Medulla oblongata (tissue), 1 donor: ENCODE measurements at regions not wholly inside any gene's neighbourhood (a gene's known extent, or its start where the extent isn't known, plus 50 kb on each side); places are given as distances from the start of the nearest gene placed in this dataset.

Experiments
- DNase-seq: peaks from one replicate; pipeline ENCODE4 v3.0.0-alpha.2; 2015; ENCODE audit errors: extremely low spot score

- DNase-seq: no peak
Observed at GRCh38 chr14:76603713-76604112, 157.6 kb upstream of the VASH1 start.

GRCh38 chr14:76607510-76607909 is 153.8 kb upstream of the VASH1 start:
- no peak for DNase-seq

- DNase-seq: no peak
Observed at GRCh38 chr14:76612654-76613053, 148.6 kb upstream of the VASH1 start.

- no peak for DNase-seq
Observed at GRCh38 chr14:76613616-76614015, 147.7 kb upstream of the VASH1 start.

- no peak for DNase-seq
Observed at GRCh38 chr14:76615331-76615730, 145.9 kb upstream of the VASH1 start.

GRCh38 chr14:76617440-76617839 is 143.8 kb upstream of the VASH1 start:
- DNase-seq: no peak

- no peak for DNase-seq
Observed at GRCh38 chr14:76636602-76637001, 124.7 kb upstream of the VASH1 start.

GRCh38 chr14:76638841-76639240 is 122.4 kb upstream of the VASH1 start:
- DNase-seq: no peak

- DNase-seq: no peak
Observed at GRCh38 chr14:76639606-76640229, 121.5 kb upstream of the VASH1 start.

GRCh38 chr14:76640923-76641395 is 120.3 kb upstream of the VASH1 start:
- no peak for DNase-seq

GRCh38 chr14:76641541-76641940 is 119.7 kb upstream of the VASH1 start:
- no peak for DNase-seq

GRCh38 chr14:76643887-76644286 is 117.4 kb upstream of the VASH1 start:
- DNase-seq: no peak

- peak; percentile 48 for DNase-seq
Observed at GRCh38 chr14:76644855-76645518, 116.3 kb upstream of the VASH1 start.

- DNase-seq: peak; percentile 63
Observed at GRCh38 chr14:76647697-76648298, 113.5 kb upstream of the VASH1 start.

GRCh38 chr14:76651410-76652055 is 109.7 kb upstream of the VASH1 start:
- no peak for DNase-seq

GRCh38 chr14:76653875-76654572 is 107.2 kb upstream of the VASH1 start:
- DNase-seq: no peak

- DNase-seq: no peak
Observed at GRCh38 chr14:76654573-76655108, 106.6 kb upstream of the VASH1 start.

GRCh38 chr14:76655331-76655730 is 105.9 kb upstream of the VASH1 start:
- DNase-seq: no peak

GRCh38 chr14:76656592-76656991 is 104.7 kb upstream of the VASH1 start:
- DNase-seq: no peak

- DNase-seq: no peak
Observed at GRCh38 chr14:76657404-76657803, 103.9 kb upstream of the VASH1 start.

GRCh38 chr14:76657846-76658245 is 103.4 kb upstream of the VASH1 start:
- DNase-seq: no peak

- DNase-seq: no peak
Observed at GRCh38 chr14:76662580-76662979, 98.7 kb upstream of the VASH1 start.
